Caco-2 (cell line): ENCODE measurements at regions not wholly inside any gene's neighbourhood (a gene's known extent, or its start where the extent isn't known, plus 50 kb on each side); places are given as distances from the start of the nearest gene placed in this dataset.
"Not testable (repeated sequence)": the region's sequence is repeated elsewhere in the genome, so short reads cannot be mapped to it uniquely, and the experiment has no call there.

Source experiments
- BruUV-seq: library from RNA; stranded (reverse); fragments of 400-500 nt; replicated peaks from 2 replicates; lab custom pipeline; 2021; lab: Mats Ljungman, UMichigan
- CTCF ChIA-PET: fragments of 300-600 bp; sonication (Branson Sonifier 250); formaldehyde crosslinking; loops from one replicate; lab custom pipeline; 2022; ENCODE audit warnings: antibody characterized with exemption; lab: Charles Lee
- POLR2A ChIA-PET: fragments of 300-600 bp; sonication (Branson Sonifier 250); formaldehyde crosslinking; loops from one replicate; lab custom pipeline; 2022; ENCODE audit warnings: antibody characterized with exemption; lab: Charles Lee
- DNase-seq, 2 experiments: peaks; one replicate each; pipeline versions ENCODE4 v3.0.0 to v3.0.0-alpha.2; 2020 to 2022
- H3K27me3 ChIP-seq: replicated peaks from 2 replicates; pipeline ENCODE4 v1.6.0; 2011; ENCODE audit warnings: low read length; ENCODE audit not compliant: control insufficient read depth, insufficient read depth
- H3K36me3 ChIP-seq: 2 replicates; pipeline ENCODE4 v1.5.1; 2011; ENCODE audit warnings: low read length; ENCODE audit not compliant: control insufficient read depth, insufficient read depth
- H3K4me1 ChIP-seq: fragments of 250-450 bp; sonication (Bioruptor Pico); 2 replicates; pipeline ENCODE4 v1.5.1; 2020; ENCODE audit warnings: mild to moderate bottlenecking
- H3K4me3 ChIP-seq: 2 replicates; pipeline ENCODE4 v1.5.1; 2011; ENCODE audit warnings: low read depth, mild to moderate bottlenecking, control low read depth, low read length
- H3K9me3 ChIP-seq: fragments of 250-450 bp; sonication (Bioruptor Pico); 2 replicates; pipeline ENCODE4 v1.5.1; 2020; ENCODE audit warnings: mild to moderate bottlenecking, moderate library complexity
- H3K27ac Mint-ChIP-seq: one replicate; pipeline ENCODE4 v1.8.0; 2022; ENCODE audit warnings: mixed read lengths; ENCODE audit not compliant: unreplicated experiment
- H3K27me3 Mint-ChIP-seq: one replicate; pipeline ENCODE4 v1.8.0; 2022; ENCODE audit warnings: mixed read lengths; ENCODE audit not compliant: insufficient read depth, unreplicated experiment
- H3K36me3 Mint-ChIP-seq: one replicate; pipeline ENCODE4 v1.8.0; 2022; ENCODE audit warnings: mild to moderate bottlenecking, mixed read lengths; ENCODE audit not compliant: insufficient read depth, unreplicated experiment
- H3K4me1 Mint-ChIP-seq: one replicate; pipeline ENCODE4 v1.8.0; 2022; ENCODE audit warnings: low read depth, mixed read lengths; ENCODE audit not compliant: unreplicated experiment
- H3K4me3 Mint-ChIP-seq: one replicate; pipeline ENCODE4 v1.8.0; 2022; ENCODE audit warnings: mild to moderate bottlenecking, moderate library complexity, mixed read lengths; ENCODE audit not compliant: unreplicated experiment
- H3K9me3 Mint-ChIP-seq: one replicate; pipeline ENCODE4 v1.8.0; 2022; ENCODE audit warnings: mixed read lengths; ENCODE audit not compliant: unreplicated experiment
- intact Hi-C: fragments of 100-400 bp; cut with micrococcal nuclease; formaldehyde crosslinking; loops from one replicate; pipeline ENCODE4 v1.10.0; 2022; ENCODE audit not compliant: unreplicated experiment
- TF ChIP-seq, protein P1 (sequence below), 2 experiments: fragments of 200-600 bp in 1 of 2; IDR thresholded peaks; 1 replicate in 1 of 2; 2 replicates in 1 of 2; pipeline versions ENCODE4 v1.5.1 to v1.8.0; 2011 to 2022; ENCODE audit warnings: antibody characterized with exemption in 1 of 2, control low read depth in 1 of 2, inconsistent platforms in 1 of 2, low read depth in 1 of 2, low read length in 1 of 2, mild to moderate bottlenecking in 1 of 2, moderate library complexity in 1 of 2; ENCODE audit not compliant: insufficient read depth in 1 of 2, severe bottlenecking in 1 of 2, unreplicated experiment in 1 of 2

DNA sequence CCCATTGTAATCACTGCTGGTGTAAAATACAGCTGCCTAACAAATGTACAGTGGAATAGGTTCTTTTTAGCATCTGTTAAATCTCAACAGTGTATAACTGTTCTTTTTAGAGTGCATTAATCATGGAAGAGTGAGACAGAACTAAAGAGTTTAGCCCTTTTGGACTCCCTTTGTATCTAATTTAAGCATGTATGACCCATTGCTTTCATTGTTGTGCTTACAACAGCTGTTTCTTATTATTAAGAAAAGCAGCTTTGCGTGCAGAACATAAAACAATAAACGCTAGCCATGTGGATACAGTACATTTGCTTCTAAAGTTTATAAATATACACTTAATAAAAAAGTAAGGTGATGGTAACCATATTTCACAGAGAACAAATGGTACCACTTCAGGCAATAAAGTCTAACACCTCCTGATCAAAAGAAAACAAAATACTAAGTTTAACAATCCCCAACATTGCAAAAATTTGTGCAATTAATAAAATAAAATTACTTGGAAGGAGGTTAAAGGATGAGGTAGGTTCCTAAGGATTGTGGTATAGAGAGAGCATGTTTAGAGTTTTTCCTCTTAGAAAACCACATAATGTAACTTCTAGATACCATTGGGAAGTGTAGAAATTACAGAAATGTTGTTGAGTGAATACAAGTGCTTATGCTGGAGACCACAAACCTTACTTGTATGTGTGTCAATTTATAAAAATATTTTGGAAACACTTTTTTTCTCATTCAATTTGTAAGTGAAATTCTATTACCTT lies 448.7 kb downstream of the SLC6A15 start:
- POLR2A ChIA-PET, result no interaction called here
- Mint-ChIP-seq H3K4me3 (no peak overlapping the region), H3K27me3 (no peaks in the 10 kb centered on the region), H3K4me1 (no peaks in the 10 kb centered on the region), H3K27ac (no peak overlapping the region), H3K9me3 (no peaks in the 10 kb centered on the region), H3K36me3 (no peaks in the 10 kb centered on the region)
- H3K9me3 ChIP-seq, result no peaks in the 10 kb centered on the region
- intact Hi-C loops, result no loop called here
- H3K4me1 ChIP-seq, result no peaks in the 10 kb centered on the region
- H3K36me3 ChIP-seq, result no peaks in the 10 kb centered on the region
- CTCF ChIA-PET, result no interaction called here
- H3K27me3 ChIP-seq, result no peaks in the 10 kb centered on the region
- TF ChIP-seq, protein P1, sequence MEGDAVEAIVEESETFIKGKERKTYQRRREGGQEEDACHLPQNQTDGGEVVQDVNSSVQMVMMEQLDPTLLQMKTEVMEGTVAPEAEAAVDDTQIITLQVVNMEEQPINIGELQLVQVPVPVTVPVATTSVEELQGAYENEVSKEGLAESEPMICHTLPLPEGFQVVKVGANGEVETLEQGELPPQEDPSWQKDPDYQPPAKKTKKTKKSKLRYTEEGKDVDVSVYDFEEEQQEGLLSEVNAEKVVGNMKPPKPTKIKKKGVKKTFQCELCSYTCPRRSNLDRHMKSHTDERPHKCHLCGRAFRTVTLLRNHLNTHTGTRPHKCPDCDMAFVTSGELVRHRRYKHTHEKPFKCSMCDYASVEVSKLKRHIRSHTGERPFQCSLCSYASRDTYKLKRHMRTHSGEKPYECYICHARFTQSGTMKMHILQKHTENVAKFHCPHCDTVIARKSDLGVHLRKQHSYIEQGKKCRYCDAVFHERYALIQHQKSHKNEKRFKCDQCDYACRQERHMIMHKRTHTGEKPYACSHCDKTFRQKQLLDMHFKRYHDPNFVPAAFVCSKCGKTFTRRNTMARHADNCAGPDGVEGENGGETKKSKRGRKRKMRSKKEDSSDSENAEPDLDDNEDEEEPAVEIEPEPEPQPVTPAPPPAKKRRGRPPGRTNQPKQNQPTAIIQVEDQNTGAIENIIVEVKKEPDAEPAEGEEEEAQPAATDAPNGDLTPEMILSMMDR (IDR thresholded peaks at IDR 0.05; ENCODE audit: insufficient read depth in 1 of 2, low read depth in 1 of 2, low read length in 1 of 2, severe bottlenecking in 1 of 2, unreplicated experiment in 1 of 2), result no peak
- BruUV-seq, result no TSS peak
- H3K4me3 ChIP-seq, result no peak overlapping the region
- DNase-seq, result no peak

DNA sequence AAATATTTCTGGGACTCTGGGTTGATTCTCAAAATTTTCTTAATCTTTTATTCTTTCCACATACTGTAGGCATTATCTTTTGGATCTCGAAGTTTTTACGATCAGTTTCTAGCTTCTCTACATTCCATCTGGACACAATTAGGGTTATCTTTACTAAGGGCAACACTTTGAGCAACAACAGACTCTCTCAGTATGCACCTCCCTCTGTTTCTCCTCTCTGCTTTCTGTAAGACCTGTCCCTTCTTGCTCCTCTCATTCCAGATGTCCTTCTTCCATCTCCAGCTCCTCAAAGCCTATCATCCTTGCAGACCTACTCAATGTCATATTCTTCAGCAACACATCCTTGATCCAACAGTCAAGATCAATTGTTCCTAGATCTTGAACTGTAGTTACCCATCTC lies 457.0 kb downstream of the SLC6A15 start:
- H3K4me1 Mint-ChIP-seq, result no peaks in the 10 kb centered on the region
- H3K36me3 Mint-ChIP-seq, result no peaks in the 10 kb centered on the region
- no peak overlapping the region for H3K4me3 Mint-ChIP-seq
- H3K4me1 ChIP-seq, result no peaks in the 10 kb centered on the region
- H3K9me3 Mint-ChIP-seq, result no peaks in the 10 kb centered on the region
- H3K36me3 ChIP-seq, result no peaks in the 10 kb centered on the region
- ChIA-PET POLR2A (no interaction called here), CTCF (no interaction called here)
- TF ChIP-seq, protein P1 (IDR thresholded peaks at IDR 0.05; ENCODE audit: insufficient read depth in 1 of 2, low read depth in 1 of 2, low read length in 1 of 2, severe bottlenecking in 1 of 2, unreplicated experiment in 1 of 2), result no peak
- no peaks in the 10 kb centered on the region for H3K27me3 Mint-ChIP-seq
- H3K9me3 ChIP-seq, result no peaks in the 10 kb centered on the region
- H3K27me3 ChIP-seq, result no peaks in the 10 kb centered on the region
- intact Hi-C loops, result no loop called here
- no peak for DNase-seq
- no peak overlapping the region for H3K4me3 ChIP-seq
- H3K27ac Mint-ChIP-seq, result no peak overlapping the region
- BruUV-seq, result no TSS peak

DNA sequence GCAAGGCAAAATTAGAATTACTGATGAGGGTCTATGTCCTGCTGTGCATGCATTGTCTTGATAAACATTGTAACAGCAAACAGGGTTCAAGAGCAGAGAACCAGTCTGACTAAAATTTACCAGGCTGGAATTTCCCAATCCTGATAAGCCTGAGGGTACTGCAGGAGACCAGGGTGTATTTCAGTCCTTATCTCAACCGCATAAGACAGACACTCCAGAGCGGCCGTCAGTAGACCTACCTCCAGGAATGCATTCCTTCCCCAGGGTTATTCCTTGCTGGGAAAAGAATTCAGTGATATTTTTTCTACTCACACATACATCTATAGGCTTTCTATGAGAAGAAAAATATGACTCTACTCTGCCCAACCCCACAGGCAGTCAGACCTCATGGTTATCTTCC lies 466.1 kb downstream of the SLC6A15 start:
- H3K27me3 ChIP-seq, H3K4me3 ChIP-seq, DNase-seq, H3K4me1 Mint-ChIP-seq, H3K4me3 Mint-ChIP-seq, BruUV-seq, H3K36me3 Mint-ChIP-seq, H3K27me3 Mint-ChIP-seq, POLR2A ChIA-PET, H3K4me1 ChIP-seq, H3K27ac Mint-ChIP-seq, H3K36me3 ChIP-seq, H3K9me3 ChIP-seq, CTCF ChIA-PET, H3K9me3 Mint-ChIP-seq, intact Hi-C loops: not testable (repeated sequence)
